ENCODE measurements at regions not wholly inside any gene's neighbourhood (a gene's known extent, or its start where the extent isn't known, plus 50 kb on each side); places are given as distances from the start of the nearest gene placed in this dataset.

DNA sequence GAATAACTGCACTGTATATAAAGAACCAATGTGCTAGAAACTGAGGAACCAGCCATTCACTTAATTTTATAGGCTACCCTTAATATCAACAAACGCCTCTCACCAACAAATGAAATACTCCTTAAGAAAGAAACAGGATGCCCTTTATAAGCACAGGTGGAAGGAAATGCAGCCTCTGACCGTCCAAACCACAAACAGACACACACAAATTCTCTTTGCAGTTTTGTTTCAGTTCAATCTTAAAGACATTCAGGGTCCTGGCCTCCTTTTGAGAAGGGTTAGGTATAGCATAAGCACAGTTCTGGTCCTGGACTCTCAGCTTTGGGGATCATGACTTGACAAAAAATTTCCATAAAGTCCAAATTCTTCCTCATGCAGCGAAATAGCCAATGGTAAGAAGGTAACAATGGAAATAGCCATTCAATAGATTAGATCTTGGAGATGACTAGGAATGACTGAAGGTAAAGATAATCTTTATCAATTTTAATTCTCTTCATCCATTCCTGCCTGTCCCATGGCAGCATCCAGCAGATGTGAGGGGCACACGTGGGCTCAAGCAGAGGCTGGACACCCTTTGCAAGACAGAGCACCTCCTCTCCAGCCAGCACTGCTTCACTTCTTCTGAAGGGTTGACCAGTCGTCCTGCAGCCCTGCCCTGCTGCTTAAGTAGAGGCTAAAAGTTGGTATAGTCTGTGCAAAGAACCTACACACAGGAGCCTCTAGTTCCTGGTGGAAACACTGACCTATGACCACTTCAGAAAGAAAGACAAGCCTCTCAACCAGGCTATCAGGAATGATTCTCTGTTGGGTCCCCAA, 123.9 kb downstream of the CD83 start:
- TF ChIP-seq POLR2A (IDR thresholded peaks at IDR 0.05) = no peak
- TF ChIP-seq, protein P1, sequence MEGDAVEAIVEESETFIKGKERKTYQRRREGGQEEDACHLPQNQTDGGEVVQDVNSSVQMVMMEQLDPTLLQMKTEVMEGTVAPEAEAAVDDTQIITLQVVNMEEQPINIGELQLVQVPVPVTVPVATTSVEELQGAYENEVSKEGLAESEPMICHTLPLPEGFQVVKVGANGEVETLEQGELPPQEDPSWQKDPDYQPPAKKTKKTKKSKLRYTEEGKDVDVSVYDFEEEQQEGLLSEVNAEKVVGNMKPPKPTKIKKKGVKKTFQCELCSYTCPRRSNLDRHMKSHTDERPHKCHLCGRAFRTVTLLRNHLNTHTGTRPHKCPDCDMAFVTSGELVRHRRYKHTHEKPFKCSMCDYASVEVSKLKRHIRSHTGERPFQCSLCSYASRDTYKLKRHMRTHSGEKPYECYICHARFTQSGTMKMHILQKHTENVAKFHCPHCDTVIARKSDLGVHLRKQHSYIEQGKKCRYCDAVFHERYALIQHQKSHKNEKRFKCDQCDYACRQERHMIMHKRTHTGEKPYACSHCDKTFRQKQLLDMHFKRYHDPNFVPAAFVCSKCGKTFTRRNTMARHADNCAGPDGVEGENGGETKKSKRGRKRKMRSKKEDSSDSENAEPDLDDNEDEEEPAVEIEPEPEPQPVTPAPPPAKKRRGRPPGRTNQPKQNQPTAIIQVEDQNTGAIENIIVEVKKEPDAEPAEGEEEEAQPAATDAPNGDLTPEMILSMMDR (IDR thresholded peaks at IDR 0.05) = no peak
